Neural cell (in vitro differentiated cells): ENCODE measurements at regions not wholly inside any gene's neighbourhood (a gene's known extent, or its start where the extent isn't known, plus 50 kb on each side); places are given as distances from the start of the nearest gene placed in this dataset.

Experiments used
- H2AFZ ChIP-seq: fragments of 200-600, 300-800 bp; sonication (generic), shearing (Covaris generic); 2 replicates; pipeline ENCODE4 v1.6.0; 2014; ENCODE audit warnings: low read depth, mild to moderate bottlenecking, antibody characterized with exemption, low read length, moderate library complexity
- H3F3A ChIP-seq: fragments of 200-600 bp; shearing (Covaris generic); 2 replicates; pipeline ENCODE4 v1.6.1; 2016; ENCODE audit warnings: mild to moderate bottlenecking, moderate library complexity, mixed read lengths, antibody characterized with exemption, low read length; ENCODE audit not compliant: insufficient read depth, poor library complexity, severe bottlenecking
- H3K27ac ChIP-seq: fragments of 200-600, 300-800 bp; sonication (generic), shearing (Covaris generic); 2 replicates; pipeline ENCODE4 v1.5.1; 2014; ENCODE audit warnings: mild to moderate bottlenecking, low read length, moderate library complexity
- H3K27me3 ChIP-seq: fragments of 300-800, 200-600 bp; sonication (generic), shearing (Covaris generic); 2 replicates; pipeline ENCODE4 v1.6.0; 2014; ENCODE audit warnings: mild to moderate bottlenecking, low read depth, low read length, moderate library complexity; ENCODE audit not compliant: insufficient read depth
- H3K36me3 ChIP-seq: fragments of 300-800, 200-600 bp; sonication (generic), shearing (Covaris generic); 2 replicates; pipeline ENCODE4 v1.5.1; 2014; ENCODE audit warnings: mild to moderate bottlenecking, antibody characterized with exemption, low read length, moderate library complexity; ENCODE audit not compliant: insufficient read depth
- H3K4me2 ChIP-seq: fragments of 300-800, 200-600 bp; sonication (generic), shearing (Covaris generic); 2 replicates; pipeline ENCODE4 v1.6.0; 2014; ENCODE audit warnings: mild to moderate bottlenecking, low read length
- H3K4me3 ChIP-seq: fragments of 300-800, 200-600 bp; sonication (generic), shearing (Covaris generic); 2 replicates; pipeline ENCODE4 v1.5.1; 2014; ENCODE audit warnings: mild to moderate bottlenecking, low read length, moderate library complexity
- H3K79me2 ChIP-seq: fragments of 200-600 bp; shearing (Covaris generic); replicated peaks from 2 replicates; pipeline ENCODE4 v1.6.0; 2014; ENCODE audit warnings: mild to moderate bottlenecking, low read length, moderate library complexity; ENCODE audit not compliant: insufficient read depth
- H3K9ac ChIP-seq: fragments of 300-800, 200-600 bp; sonication (generic), shearing (Covaris generic); 2 replicates; pipeline ENCODE4 v1.6.1; 2016; ENCODE audit warnings: mild to moderate bottlenecking, low read length, mixed read lengths
- H3K9me2 ChIP-seq: fragments of 200-600 bp; shearing (Covaris generic); 2 replicates; pipeline ENCODE4 v1.6.1; 2016; ENCODE audit warnings: mild to moderate bottlenecking, low read length, mixed read lengths; ENCODE audit not compliant: insufficient read depth
- H3K9me3 ChIP-seq: fragments of 200-600, 300-800 bp; sonication (generic), shearing (Covaris generic); 2 replicates; pipeline ENCODE4 v1.6.1; 2016; ENCODE audit warnings: mild to moderate bottlenecking, mixed run types, low read length, moderate library complexity, mixed read lengths
- H4K20me1 ChIP-seq: fragments of 200-600 bp; shearing (Covaris generic); 2 replicates; pipeline ENCODE4 v1.6.1; 2016; ENCODE audit warnings: mild to moderate bottlenecking, mixed run types; ENCODE audit not compliant: insufficient read depth
- EP300 ChIP-seq: fragments of 450-650 bp; conservative IDR thresholded peaks from 2 replicates; pipeline ENCODE4 v1.6.1; 2014; ENCODE audit warnings: antibody characterized with exemption, mild to moderate bottlenecking, moderate library complexity; ENCODE audit not compliant: poor library complexity, severe bottlenecking
- EZH2 ChIP-seq: fragments of 200-600, 300-800 bp; shearing (Covaris generic), sonication (generic); IDR thresholded peaks from 2 replicates; pipeline ENCODE4 v1.6.1; 2014; ENCODE audit warnings: antibody characterized with exemption, low read length, borderline replicate concordance, mild to moderate bottlenecking; ENCODE audit not compliant: insufficient read depth, poor library complexity, severe bottlenecking
- MXI1 ChIP-seq: fragments of 450-650 bp; conservative IDR thresholded peaks from 2 replicates; pipeline ENCODE4 v1.6.1; 2014; ENCODE audit warnings: antibody characterized with exemption, mild to moderate bottlenecking; ENCODE audit not compliant: poor library complexity, severe bottlenecking
- POLR2AphosphoS5 ChIP-seq: IDR thresholded peaks from 2 replicates; pipeline ENCODE4 v1.6.1; 2012
- REST ChIP-seq: IDR thresholded peaks from 2 replicates; pipeline ENCODE4 v1.6.1; 2012; ENCODE audit warnings: borderline replicate concordance
- SMC3 ChIP-seq: fragments of 450-650 bp; conservative IDR thresholded peaks from 2 replicates; pipeline ENCODE4 v1.6.1; 2014; ENCODE audit warnings: antibody characterized with exemption, mild to moderate bottlenecking, moderate library complexity; ENCODE audit not compliant: poor library complexity
- TAF1 ChIP-seq: IDR thresholded peaks from 2 replicates; pipeline ENCODE4 v1.6.1; 2012; ENCODE audit warnings: low read depth

GRCh38 chr17:71071837-71072236 lies 902.5 kb downstream of the KCNJ2 start:
- Histone ChIP-seq H3K36me3 (no peaks in the 10 kb centered on the region), H3K9me3 (no peaks in the 10 kb centered on the region), H3K79me2 (no peaks in the 10 kb centered on the region), H3K27me3 (no peaks in the 10 kb centered on the region), H3K9me2 (no peaks in the 10 kb centered on the region), H3F3A (no peaks in the 10 kb centered on the region), H3K4me3 (no peak overlapping the region), H3K27ac (no peak overlapping the region), H4K20me1 (no peaks in the 10 kb centered on the region), H2AFZ (no peak overlapping the region), H3K9ac (no peak overlapping the region), H3K4me2 (no peak overlapping the region)
- TF ChIP-seq TAF1 (no peak), REST (no peak), MXI1 (no peak), EZH2 (no peak)

DNA sequence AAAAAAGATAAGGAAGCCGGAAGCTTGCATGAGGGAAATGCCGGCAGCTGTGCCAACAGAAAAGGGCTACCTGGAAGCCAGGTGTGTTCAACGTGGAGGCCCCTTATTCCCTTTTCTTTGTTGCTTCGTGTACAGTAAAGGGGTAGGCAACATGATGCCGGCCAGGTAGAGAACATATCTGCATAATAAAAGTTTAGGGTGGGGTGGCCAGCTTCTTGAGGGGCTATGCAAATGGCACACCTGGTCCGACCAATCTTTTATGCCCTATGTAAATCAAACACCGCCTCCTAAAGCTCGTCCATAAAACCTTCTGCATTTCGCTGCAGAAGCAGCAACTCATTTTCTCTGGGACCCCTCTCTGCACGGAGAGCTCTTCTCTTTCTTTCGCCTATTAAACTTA lies 911.6 kb downstream of the KCNJ2 start:
- Histone ChIP-seq H3K27me3 (no peaks in the 10 kb centered on the region), H3K27ac (no peak overlapping the region), H3K9me2 (no peaks in the 10 kb centered on the region), H3K36me3 (no peaks in the 10 kb centered on the region), H3K79me2 (no peaks in the 10 kb centered on the region), H3K9me3 (no peaks in the 10 kb centered on the region), H2AFZ (no peak overlapping the region), H3F3A (no peaks in the 10 kb centered on the region), H3K4me3 (no peak overlapping the region), H3K9ac (no peak overlapping the region), H4K20me1 (no peaks in the 10 kb centered on the region), H3K4me2 (no peak overlapping the region)
- TF ChIP-seq EZH2 (no peak), SMC3 (no peak), EP300 (no peak)

GRCh38 chr17:71081666-71082065 lies 912.3 kb downstream of the KCNJ2 start:
- Histone ChIP-seq H3K9me2 (no peaks in the 10 kb centered on the region), H3K79me2 (no peaks in the 10 kb centered on the region), H3K36me3 (no peaks in the 10 kb centered on the region), H3K9me3 (no peaks in the 10 kb centered on the region), H3K4me3 (no peak overlapping the region), H3K27ac (no peak overlapping the region), H4K20me1 (no peaks in the 10 kb centered on the region), H3K27me3 (no peaks in the 10 kb centered on the region), H3K9ac (no peak overlapping the region), H2AFZ (no peak overlapping the region), H3K4me2 (no peak overlapping the region), H3F3A (no peaks in the 10 kb centered on the region)
- TF ChIP-seq MXI1, result no peak

- Histone ChIP-seq H3K4me3 (no peak overlapping the region), H3F3A (no peaks in the 10 kb centered on the region), H3K9ac (no peak overlapping the region), H3K36me3 (no peaks in the 10 kb centered on the region), H3K79me2 (no peaks in the 10 kb centered on the region), H3K27ac (no peak overlapping the region), H3K27me3 (no peaks in the 10 kb centered on the region), H3K9me3 (no peaks in the 10 kb centered on the region), H3K9me2 (no peaks in the 10 kb centered on the region), H4K20me1 (no peaks in the 10 kb centered on the region), H2AFZ (no peak overlapping the region), H3K4me2 (no peak overlapping the region)
- no peak for TF ChIP-seq MXI1
- no peak for TF ChIP-seq POLR2AphosphoS5
- no peak for TF ChIP-seq SMC3
- TF ChIP-seq EZH2, result no peak
- no peak for TF ChIP-seq TAF1
Measured at GRCh38 chr17:71084219-71084618, 914.9 kb downstream of the KCNJ2 start.
